HG03108 (cell line): ENCODE measurements at regions not wholly inside any gene's neighbourhood (a gene's known extent, or its start where the extent isn't known, plus 50 kb on each side); places are given as distances from the start of the nearest gene placed in this dataset.

ENCODE experiments used
- ATAC-seq: cut with Tn5 transposase; IDR thresholded peaks from one replicate; pipeline ENCODE4 v1.9.1; 2021; ENCODE audit warnings: moderate library complexity; ENCODE audit not compliant: unreplicated experiment

DNA sequence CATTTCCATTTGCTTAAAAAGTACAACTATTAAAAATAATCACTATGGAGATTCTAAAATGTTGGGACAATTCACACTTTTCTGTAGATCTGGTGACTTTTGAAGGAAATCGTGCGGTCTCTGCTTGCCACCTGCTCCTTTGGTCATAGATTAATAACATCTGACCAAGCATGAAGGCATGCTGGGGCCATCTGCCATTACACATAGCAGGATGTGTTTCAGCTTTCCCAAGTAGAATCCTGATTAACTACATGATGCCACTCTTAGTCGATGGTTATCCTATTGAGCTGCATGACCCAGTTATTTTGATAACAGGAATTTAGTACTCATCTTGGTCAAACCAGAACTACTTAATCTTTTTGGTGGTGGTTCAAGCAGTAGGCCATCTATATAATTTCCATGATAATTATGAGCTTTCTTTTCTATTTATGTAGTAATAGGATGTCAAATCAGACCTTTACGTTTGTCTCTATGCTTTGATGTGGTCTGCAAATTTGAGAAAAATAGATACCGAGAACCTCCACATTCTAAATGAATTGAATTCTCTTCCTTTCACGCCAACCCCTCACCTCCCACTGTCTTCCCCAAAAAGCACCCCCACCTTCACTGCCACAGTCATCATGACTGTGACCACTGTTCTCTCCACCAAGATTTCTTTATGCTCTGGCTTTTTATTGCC lies 158.1 kb downstream of the DIPK2A start:
- no peak for ATAC-seq

GRCh38 chr3:144141074-144141473 lies 169.5 kb downstream of the DIPK2A start:
- no peak for ATAC-seq

DNA sequence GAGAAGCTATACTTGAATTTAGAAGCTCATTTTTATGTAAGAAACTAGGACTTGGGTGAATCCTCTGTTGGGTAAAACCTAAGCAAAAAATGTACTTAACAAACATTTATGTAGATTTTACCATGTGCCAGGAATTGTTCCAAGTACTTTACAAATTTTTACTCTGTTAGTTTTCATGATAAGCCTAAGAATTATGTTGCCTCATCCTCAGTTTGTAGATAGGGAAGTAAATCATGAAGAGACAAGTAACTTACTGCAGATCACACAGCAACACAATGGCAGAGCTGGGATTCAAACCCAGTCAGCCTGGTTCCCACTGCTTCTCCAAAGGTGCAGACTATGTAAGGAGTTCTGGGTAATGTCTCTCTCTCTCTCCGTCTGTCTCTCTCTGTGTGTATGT lies 169.9 kb downstream of the DIPK2A start:
- ATAC-seq = no peak

GRCh38 chr3:144142151-144142840 lies 170.7 kb downstream of the DIPK2A start:
- no peak for ATAC-seq

DNA sequence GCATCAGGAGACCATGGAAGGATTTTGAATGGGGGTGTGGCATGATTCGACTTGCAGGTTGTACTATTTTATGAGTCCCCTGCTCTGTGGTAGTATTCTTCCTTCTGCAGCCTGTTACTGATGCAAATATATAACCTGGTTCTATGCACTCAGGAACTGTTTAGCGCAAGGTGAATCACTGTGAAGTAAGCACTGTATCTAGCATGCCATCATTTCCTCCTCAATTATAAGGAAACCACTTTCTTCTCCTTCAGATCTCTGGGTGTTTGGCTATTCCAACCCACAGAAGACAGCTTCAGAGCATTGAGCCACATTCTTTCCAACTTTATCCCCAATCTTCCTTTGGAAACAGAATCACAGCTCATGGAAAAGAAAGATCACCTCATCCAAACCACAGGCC lies 176.7 kb downstream of the DIPK2A start:
- no peak for ATAC-seq

DNA sequence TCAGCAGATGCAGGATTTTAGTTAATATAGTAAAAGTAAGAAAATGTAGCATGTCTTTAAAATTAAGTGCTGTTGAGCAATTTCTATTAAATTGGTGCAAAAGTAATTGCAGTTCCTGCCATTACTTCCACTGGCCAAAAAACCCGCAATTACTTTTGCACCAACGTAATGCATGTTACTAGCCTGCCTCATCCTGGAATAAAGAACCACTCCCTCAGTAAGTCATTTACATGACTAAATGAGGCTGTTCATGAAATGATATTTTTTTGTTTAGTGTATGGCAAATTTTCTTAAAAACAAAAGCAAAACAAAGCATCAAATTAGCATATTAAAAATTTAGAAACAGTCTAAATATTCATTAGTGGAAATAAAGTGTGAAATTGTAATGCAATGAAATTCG lies 180.4 kb downstream of the DIPK2A start:
- no peak for ATAC-seq

DNA sequence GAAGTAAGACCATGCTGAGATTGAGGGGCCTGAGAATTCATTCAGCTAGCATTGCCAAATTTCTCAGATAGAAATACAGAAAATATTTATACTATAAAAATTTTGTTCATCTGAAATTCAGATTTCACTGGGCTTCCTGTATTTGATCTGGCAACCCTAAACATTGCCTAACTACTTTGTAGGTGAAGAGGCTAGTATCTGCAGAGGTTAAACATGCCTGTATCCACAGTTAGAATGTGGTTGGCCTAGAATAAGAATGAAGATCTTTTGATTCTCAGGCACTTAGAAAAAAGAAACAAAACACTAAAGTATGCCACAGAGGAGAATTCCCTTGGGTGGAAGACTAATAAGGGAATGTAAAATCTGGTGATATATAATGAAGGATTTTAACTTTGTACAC lies 189.0 kb downstream of the DIPK2A start:
- no peak for ATAC-seq

- no peak for ATAC-seq
Observed at GRCh38 chr3:144162042-144162441, 190.4 kb downstream of the DIPK2A start.

DNA sequence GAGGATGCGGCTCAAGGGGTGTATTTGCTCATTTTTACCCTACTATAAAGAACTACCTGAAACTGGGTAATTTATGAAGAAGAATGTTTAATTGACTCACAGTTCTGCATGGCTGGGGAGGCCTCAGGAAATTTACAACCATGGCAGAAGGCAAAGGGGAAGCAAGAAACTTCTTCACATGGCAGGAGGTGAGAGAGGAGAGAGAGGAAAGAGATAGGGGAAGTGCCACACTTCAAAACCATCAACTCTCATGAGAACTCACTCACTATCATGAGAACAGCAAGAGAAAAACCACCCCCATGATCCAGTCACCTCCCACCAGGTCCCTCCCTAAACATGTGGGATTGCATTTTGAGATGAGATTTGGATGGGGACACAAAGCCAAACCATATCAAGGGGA lies 192.7 kb downstream of the DIPK2A start:
- no peak for ATAC-seq

- no peak for ATAC-seq
Observed at GRCh38 chr3:144165482-144165881, 193.9 kb downstream of the DIPK2A start.

- ATAC-seq = no peak
Observed at GRCh38 chr3:144167634-144168033, 196.0 kb downstream of the DIPK2A start.

- ATAC-seq = no peak
Observed at GRCh38 chr3:144173491-144173890, 201.9 kb downstream of the DIPK2A start.

GRCh38 chr3:144175644-144176425 lies 204.2 kb downstream of the DIPK2A start:
- no peak for ATAC-seq

- no peak for ATAC-seq
Observed at GRCh38 chr3:144177649-144178048, 206.0 kb downstream of the DIPK2A start.

DNA sequence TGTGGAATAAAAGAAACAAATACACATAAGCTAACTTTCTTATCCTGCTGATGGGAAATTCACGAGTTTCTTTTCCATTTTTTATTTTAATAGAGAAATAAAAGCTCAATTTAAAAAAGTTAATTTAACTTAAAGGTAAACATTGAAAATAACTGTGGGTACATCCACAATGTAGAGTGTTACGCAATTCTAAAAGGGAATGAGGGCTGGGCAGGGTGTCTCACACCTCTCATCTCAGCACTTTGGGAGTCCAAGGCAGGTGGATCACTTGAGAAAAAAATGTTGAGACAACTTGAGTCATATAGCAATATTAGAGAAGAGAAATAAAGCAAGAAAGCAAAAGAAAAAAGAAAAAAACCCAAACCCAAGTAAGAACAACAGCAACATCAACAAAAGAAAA lies 207.0 kb downstream of the DIPK2A start:
- no peak for ATAC-seq

- ATAC-seq = no peak
Observed at GRCh38 chr3:144181062-144181461, 209.4 kb downstream of the DIPK2A start.

GRCh38 chr3:144182501-144182900 lies 210.9 kb downstream of the DIPK2A start:
- no peak for ATAC-seq

DNA sequence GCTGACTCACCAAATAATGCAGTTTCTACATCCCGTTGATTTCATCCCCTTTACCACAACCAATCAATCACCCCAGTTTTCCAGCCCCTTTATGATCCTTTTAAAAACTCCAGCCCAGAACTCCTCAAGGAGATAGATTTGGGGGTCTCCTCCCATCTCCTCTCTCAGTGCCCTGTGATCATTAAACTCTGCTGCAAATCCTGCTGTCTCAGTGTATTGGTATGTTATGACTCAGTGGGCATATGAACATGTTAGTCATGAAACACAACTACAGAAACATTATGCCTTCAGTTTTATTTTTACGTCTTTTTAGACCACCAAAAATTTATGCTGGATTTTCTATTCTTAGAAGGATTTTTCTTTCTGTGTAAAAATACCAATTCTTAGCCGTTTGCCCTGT lies 213.7 kb downstream of the DIPK2A start:
- no peak for ATAC-seq

DNA sequence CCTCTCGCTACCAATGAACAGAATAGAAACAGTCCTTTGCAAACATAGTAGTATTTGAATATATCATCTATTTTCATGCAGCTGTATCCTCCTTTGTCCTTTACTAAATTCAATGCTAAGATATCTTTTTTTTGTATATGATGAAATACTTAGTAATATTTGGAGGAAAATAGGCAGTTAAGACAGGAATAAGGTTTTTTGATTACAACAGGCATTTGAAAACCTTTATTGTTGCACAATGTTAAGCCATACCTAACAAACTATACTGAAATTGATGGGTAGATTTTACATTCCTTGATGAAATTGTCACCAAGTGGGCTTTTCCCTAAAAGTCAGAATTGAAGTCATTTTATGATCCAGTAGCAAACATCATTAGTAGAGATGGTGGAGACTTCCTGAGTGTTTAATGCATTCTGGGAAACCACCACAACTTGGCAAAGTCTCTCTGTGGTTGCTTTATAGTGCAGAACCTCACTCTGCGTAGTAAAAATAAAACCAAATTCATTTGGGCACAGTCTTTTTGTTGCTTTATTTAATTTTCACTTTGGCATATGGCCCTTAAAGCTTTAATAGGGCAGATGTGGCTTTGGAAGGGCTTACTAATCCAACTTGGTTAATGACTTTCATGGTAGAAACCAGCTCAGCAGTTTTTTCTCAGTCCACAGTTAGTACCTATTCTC lies 216.0 kb downstream of the DIPK2A start:
- no peak for ATAC-seq

DNA sequence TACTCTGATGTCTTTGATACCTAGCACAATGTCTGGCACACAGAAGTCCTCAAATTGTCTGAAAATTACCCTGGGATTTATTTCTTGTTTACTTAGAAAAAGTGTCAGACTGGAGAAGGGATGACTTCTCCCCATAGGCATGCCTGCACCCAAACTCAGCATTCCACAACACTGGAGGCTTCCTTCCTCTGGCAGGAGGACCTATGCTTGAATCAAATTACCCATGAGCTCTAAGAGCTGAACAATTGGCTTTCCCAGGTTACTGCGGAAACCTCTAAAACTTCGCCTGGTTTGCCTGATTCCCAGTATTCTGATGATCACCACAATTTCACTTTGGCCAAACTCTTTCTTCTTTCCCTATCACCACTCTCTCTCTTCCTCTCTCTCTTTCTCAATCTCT lies 217.4 kb downstream of the DIPK2A start:
- ATAC-seq = no peak

DNA sequence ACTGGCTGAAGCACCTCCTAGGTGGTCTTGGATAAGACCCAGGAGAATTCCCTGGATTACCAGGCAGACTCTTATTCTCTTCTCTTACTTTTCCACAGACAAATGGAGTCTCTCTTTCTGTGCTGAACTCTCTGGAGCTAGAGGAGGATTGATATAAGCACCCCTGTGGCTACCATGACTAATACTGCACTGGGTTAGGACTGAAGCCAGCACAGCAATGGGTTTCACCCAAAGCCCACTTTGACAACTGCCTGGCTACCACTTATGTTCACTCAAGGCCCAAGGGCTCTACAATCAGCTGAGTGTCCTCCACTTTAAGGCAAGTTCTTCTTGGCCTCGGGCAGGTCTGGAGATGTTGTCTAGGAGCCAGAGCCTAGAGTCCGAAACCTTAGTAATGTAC lies 225.5 kb downstream of the DIPK2A start:
- ATAC-seq = no peak
